ENCODE measurements at regions not wholly inside any gene's neighbourhood (a gene's known extent, or its start where the extent isn't known, plus 50 kb on each side); places are given as distances from the start of the nearest gene placed in this dataset.
"Not testable (repeated sequence)": the region's sequence is repeated elsewhere in the genome, so short reads cannot be mapped to it uniquely, and the experiment has no call there.

DNA sequence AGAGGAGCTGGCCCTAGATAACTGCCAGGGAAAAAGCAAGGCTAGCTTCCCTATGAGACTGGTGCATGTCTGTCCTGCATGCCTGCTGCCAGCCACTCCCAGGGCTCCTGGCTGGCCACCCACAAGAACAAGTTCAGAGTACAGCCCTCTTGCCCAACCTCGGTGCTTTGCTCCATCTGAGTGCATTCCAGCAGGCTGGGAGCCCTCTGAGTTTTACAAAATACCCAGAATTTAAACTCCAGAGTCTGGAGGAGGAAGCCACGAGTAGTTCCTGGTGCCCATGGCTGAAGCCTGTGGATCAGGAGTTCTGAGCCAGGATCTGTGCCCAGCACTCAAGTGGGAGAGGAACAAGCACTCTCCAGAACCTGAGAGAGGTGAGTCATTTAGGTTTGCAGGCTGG, 111.6 kb downstream of the MAGEE2 start:
- no peak for DNase-seq

DNA sequence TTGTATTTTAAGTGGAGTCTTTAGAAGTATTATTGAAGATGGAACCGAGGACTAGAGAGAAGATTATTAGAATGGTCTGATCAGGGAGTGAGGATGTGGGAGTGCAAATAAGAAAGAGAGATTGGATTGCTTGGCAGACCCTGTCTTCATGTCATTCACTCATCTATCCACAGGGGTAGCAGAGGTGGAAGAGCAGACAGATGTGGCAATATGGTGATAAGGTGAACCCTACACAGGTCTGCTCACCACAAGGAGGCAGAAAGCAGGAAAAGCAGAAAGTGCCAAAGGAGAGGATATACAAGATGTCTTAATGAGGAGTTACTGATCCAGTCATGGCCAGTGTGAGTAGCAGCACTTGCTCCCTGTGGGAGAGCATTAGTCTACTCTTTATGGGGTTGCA, 129.4 kb downstream of the MAGEE2 start:
- DNase-seq, result no peak

DNA sequence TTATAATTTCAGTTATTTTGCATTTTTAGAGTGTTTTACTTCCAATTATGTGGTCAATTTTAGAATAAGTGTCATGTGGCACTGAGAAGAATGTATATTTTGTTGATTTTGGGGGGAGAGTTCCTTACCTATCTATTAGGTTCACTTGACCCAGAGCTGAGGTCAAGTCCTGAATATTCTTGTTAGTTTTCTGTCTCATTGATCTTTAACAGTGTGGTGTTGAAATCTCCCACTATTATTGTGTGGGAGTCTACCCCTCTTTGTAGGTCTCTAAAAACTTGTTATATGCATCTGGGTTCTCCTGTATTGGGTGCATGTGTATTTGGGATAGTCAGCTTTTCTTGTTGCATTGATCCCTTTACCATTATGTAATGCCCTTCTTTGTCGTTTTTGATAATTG, 127.0 kb upstream of the ZDHHC15 start:
- no peak for DNase-seq

DNA sequence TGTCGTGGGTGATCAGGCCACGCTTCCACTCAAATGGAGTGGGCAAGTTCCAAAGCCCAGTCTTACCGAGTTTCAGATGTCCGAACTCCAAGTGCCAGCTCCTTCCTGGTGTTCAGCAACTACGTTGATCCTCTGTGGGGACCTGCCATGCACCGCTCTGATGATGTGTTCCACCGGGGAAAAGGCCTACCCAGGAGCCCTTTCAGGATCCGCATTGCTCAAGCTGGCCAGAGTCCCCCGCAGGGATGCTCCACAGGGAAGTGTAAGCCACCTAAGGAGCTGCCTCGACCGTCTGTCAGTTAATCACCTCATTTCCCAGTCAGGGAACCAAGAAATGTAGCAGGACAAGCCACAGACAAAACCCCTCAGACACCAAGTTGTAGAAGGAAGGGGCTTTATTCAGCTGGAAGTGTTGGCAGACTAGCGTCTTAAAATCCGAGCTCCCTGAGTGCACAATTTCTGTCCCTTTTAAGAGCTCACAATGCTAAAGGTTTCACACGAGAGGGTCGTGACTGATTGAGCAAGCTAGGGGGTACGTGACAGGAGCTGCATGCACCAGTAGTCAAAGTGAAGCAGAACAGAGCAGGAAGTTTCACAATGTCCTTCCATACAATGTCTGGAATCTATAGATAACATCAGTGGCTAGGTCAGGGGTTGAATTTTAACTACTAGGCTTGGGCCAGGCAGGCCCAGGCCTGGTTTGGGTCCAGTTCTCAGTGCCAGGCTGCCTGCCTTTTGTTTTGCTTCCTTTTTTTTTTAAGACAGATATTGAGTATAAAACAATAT, 126.2 kb upstream of the ZDHHC15 start:
- DNase-seq, result no peak

DNA sequence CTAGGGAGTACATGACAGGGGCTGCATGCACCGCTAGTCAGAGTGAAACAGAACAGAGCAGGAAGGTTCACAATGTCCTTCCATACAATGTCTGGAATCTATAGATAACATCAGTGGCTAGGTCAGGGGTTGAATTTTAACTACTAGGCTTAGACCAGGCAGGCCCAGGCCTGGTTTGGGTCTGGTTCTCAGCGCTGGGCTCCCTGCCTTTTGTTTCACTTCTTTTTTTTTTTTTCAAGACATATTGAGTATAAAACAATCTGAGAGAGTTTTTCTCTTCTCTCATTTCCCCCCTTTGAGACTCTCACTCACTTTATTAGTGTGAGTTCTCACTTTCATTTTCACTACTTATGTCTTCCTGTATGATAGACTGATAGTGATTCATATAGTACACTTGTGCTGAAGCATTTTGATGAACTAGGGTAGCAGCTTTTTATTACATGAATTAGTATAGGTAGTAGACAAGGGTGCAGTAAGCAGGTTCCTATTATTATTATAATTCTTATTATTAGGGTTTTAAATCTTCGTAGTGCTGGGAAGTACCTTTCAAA, 120.0 kb upstream of the ZDHHC15 start:
- no peak for DNase-seq

DNA sequence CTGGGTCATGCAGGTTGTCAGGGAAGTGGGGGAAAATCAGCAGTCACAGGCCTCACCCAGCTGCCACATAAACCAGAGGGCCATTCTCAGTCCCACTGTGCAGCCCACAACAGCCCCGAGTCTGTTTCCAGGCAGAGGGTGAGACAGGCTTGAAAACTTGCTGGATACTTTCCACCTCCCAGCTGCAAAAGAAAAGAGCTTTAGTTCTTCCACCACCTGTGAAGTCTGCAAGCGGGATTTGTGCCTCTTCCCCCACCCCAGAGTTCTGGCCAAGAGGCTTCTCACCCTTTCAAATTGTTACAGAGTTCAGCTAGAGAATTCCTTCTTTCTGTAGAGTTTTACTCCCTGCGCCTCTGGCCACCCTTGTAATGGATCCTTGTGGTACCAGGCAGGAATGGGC, 115.5 kb upstream of the ZDHHC15 start:
- DNase-seq, result no peak

DNA sequence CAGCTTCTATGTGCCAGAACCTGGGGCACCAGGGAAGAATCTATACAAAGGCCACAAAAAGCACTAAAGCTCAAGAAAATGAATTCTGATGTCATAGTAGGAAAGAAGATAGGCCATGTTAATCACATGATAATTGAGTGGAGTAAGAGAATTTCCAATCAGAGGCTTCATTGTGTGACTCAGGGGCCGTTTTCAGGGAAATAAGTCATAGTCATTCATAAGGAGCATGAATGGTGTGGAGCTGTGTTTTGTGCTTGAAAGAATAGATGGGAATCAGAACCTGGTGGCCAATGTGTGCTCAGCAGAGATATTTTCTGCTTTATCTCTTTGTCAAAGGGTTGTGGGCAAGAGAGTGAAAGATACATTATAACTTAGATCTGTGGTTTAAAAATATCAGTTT, 102.4 kb upstream of the ZDHHC15 start:
- DNase-seq, result no peak

DNA sequence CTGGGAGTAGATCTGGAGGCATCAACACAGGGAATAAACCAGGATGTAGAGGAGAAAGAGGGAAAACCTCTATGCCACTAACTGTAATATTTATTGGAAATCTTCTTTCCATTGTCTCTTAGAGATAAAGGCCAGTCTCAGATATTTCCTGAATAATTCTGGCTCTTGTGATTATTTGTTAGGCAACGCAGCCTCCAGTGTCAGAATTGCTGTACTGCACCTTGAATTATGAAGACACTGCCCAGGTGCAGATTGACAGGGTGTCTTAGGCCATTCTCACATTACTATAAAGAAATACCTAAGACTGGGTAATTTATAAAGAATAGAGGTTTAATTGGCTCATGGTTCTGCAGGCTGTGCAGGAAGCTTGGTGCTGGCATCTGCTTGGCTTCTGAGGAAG, 100.7 kb upstream of the ZDHHC15 start:
- no peak for DNase-seq

DNA sequence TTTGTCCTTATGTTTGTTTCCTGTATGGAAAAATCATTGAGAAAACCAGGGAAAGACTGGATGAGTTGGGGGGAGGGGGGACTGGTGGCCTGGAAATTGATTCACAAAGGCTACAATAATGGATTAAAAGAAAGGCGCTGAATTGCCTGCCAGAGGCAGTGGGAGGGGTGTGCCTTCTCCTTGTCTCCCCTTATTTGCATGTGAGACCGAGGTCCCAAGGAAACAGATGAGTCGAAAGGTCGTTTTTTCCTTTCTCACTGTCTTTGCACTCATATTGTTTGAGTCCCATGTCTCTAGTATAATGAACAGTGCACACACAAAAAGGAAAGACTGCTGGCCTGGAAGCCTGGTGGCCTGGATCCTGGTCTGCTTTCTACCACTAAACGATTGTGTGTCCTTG, 86.6 kb upstream of the ZDHHC15 start:
- DNase-seq, result no peak

DNA sequence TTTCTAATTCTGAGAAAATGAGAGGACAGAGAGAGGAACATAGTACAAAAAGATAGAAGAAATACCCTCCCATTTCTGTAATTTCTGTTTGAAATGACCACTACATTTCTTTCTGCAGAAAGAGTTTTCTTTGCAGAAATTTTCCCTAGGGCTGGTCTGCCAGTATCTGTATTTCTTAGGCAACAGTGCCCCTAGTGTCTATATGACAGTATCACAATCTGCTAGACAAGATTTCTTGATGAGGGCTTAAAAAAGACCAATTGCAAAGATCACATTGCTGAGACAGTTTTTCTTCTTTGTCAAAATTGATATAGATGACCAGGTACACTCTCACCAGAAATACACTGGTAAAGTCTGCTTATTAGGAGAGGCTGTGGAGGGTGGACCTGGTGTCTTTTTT, 81.0 kb upstream of the ZDHHC15 start:
- DNase-seq, result peak; percentile 7

DNA sequence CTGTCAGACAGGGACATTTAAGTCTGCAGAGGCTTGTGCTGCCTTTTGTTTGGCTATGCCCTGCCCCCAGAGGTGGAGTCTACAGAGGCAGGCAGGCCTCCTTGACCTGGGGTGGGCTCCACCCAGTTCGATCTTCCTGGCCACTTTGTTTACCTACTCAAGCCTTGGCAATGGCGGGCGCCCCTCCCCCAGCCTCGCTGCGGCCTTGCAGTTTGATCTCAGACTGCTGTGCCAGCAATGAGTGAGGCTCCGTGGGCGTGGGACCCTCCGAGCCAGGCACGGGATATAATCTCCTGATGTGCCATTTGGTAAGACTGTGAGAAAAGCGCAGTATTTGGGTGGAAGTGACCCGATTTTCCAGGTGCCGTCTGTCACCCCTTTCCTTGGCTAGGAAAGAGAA, 79.2 kb upstream of the ZDHHC15 start:
- DNase-seq, result not testable (repeated sequence)

DNA sequence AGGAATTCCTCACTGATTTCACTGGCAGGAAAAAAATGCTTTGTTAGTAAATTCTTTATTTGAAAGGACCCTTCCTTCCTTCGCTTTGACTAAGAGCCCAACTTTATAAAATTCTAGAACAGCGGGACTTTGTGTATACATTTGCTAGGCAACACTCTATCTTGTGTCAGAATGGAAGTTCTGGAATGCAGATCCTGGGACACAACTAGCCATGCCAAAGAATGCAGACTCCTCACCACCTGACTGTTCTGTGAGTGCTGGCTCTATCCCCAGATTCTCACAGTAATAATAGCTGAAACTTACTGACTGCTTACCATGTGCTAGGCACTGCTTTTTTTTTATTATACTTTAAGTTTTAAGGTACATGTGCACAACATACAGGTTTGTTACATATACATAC, 73.3 kb upstream of the ZDHHC15 start:
- peak; percentile 4 for DNase-seq

DNA sequence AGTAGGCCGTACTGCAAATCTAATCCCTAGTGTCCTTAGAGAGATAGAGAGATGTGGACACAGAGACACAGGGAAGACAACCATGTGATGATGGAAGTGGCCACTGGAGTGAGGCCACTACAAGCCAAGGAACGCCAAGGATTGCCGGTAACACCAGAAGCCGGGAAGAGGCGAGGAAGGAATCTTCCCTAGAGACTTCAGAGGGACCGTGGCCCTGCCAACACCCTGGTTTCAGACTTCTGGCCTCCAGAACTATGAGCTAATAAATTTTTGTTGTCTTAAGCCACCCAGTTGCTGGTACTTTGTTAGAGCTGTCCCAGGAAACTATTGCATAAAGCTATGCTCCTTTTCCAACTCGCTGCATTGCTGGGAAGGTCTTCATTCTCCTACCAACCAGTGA, 70.3 kb upstream of the ZDHHC15 start:
- not testable (repeated sequence) for DNase-seq

DNA sequence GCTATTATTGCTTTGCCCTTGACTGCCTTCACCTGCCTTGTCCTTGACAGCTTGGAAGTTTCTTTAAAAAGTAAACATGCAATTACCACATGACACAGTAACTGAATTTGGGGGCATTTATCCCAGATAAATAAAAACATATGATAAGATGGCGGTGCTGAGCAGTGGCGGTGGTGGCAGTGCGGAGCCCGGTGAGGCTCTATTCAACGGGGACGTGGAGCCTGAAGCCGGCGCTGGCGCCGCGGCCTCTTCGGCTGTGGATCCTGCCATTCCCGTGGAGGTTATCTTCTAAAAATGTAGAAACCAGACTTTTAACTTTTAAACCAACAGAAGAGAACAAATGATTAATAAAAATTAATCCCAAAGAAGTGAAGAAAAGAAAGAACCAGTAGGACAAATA, 59.7 kb upstream of the ZDHHC15 start:
- no peak for DNase-seq
